Activated B cell treated with CpG ODN at 0.5 μM for 24 hours (primary cell): ENCODE measurements at regions not wholly inside any gene's neighbourhood (a gene's known extent, or its start where the extent isn't known, plus 50 kb on each side); places are given as distances from the start of the nearest gene placed in this dataset.

Experiments used
- ATAC-seq: fragments of 200-7000 bp; cut with Tn5 transposase; one replicate; pipeline ENCODE4 v1.10.0; 2021; ENCODE audit warnings: low read depth, mild to moderate bottlenecking, moderate library complexity
- CTCF ChIA-PET: fragments of 350-600 bp; sonication (Branson Sonifier 250); formaldehyde crosslinking; loops from one replicate; lab custom pipeline; 2021; ENCODE audit warnings: antibody characterized with exemption; lab: Charles Lee
- POLR2A ChIA-PET: fragments of 350-600 bp; sonication (Branson Sonifier 250); formaldehyde crosslinking; loops from one replicate; lab custom pipeline; 2021; ENCODE audit warnings: antibody characterized with exemption; lab: Charles Lee
- DNase-seq: peaks from one replicate; pipeline ENCODE4 v3.0.0; 2022
- H3K27ac Mint-ChIP-seq: one replicate; pipeline ENCODE4 v1.8.0; 2020; ENCODE audit warnings: mixed read lengths
- H3K27me3 Mint-ChIP-seq: one replicate; pipeline ENCODE4 v1.8.0; 2021; ENCODE audit warnings: mixed read lengths
- H3K36me3 Mint-ChIP-seq: one replicate; pipeline ENCODE4 v1.8.0; 2021; ENCODE audit warnings: low read depth, mixed read lengths
- H3K4me1 Mint-ChIP-seq: one replicate; pipeline ENCODE4 v1.8.0; 2021; ENCODE audit warnings: mixed read lengths
- H3K4me3 Mint-ChIP-seq: one replicate; pipeline ENCODE4 v1.8.0; 2020; ENCODE audit warnings: mild to moderate bottlenecking, mixed read lengths
- H3K9me3 Mint-ChIP-seq: one replicate; pipeline ENCODE4 v1.8.0; 2020; ENCODE audit warnings: mixed read lengths
- CTCF ChIP-seq: fragments of 200-600 bp; IDR thresholded peaks from one replicate; pipeline ENCODE4 v1.8.0; 2022; ENCODE audit warnings: antibody characterized with exemption, mild to moderate bottlenecking
- intact Hi-C: fragments of 100-400 bp; cut with micrococcal nuclease; formaldehyde crosslinking; loops from one replicate; pipeline ENCODE4 v1.15.1; 2024

DNA sequence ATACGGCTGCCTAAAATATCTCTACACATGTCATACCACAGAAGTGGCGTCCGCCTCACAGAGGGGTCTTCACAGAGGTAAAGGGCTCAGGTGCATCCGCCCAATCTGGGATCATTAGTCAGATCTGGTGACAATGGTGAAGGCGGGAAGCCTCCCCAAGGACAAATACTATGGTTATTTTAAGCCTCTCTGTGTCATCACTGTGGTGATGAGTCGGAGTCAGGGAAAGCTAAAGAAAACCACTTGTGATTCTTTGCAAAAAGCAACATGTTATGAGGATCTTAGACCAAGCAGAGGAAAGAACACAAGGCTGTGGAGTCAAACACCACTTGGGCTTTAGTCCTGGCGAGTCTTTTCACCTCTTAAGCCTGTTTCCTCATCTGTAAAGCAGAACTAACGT, 190.4 kb downstream of the DRD1 start:
- H3K4me3 Mint-ChIP-seq: no peak overlapping the region
- H3K27me3 Mint-ChIP-seq: no peaks in the 10 kb centered on the region
- ATAC-seq (no peak), DNase-seq (no peak)
- H3K9me3 Mint-ChIP-seq: no peaks in the 10 kb centered on the region
- H3K36me3 Mint-ChIP-seq: no peaks in the 10 kb centered on the region
- H3K27ac Mint-ChIP-seq: no peak overlapping the region
- H3K4me1 Mint-ChIP-seq: no peaks in the 10 kb centered on the region
- ChIA-PET CTCF (no interaction called here), POLR2A (no interaction called here)
- no peak for TF ChIP-seq CTCF
- intact Hi-C loops: no loop called here

GRCh38 chr5:175252234-175252805, 191.7 kb downstream of the DRD1 start:
- Mint-ChIP-seq H3K27me3 (no peaks in the 10 kb centered on the region), H3K27ac (no peak overlapping the region), H3K36me3 (no peaks in the 10 kb centered on the region), H3K9me3 (no peaks in the 10 kb centered on the region), H3K4me1 (no peaks in the 10 kb centered on the region), H3K4me3 (no peak overlapping the region)
- ATAC-seq: no peak
- POLR2A ChIA-PET: no interaction called here
- CTCF ChIA-PET: no interaction called here
- no peak for DNase-seq
- intact Hi-C loops: no loop called here
- TF ChIP-seq CTCF: no peak

- Mint-ChIP-seq H3K27me3 (no peaks in the 10 kb centered on the region), H3K4me3 (no peak overlapping the region), H3K27ac (no peak overlapping the region), H3K36me3 (no peaks in the 10 kb centered on the region), H3K4me1 (no peaks in the 10 kb centered on the region), H3K9me3 (no peaks in the 10 kb centered on the region)
- no peak for ATAC-seq
- CTCF ChIA-PET: no interaction called here
- intact Hi-C loops: no loop called here
- DNase-seq: no peak
- POLR2A ChIA-PET: no interaction called here
- no peak for TF ChIP-seq CTCF
Observed at GRCh38 chr5:175250426-175250825, 193.6 kb downstream of the DRD1 start.

DNA sequence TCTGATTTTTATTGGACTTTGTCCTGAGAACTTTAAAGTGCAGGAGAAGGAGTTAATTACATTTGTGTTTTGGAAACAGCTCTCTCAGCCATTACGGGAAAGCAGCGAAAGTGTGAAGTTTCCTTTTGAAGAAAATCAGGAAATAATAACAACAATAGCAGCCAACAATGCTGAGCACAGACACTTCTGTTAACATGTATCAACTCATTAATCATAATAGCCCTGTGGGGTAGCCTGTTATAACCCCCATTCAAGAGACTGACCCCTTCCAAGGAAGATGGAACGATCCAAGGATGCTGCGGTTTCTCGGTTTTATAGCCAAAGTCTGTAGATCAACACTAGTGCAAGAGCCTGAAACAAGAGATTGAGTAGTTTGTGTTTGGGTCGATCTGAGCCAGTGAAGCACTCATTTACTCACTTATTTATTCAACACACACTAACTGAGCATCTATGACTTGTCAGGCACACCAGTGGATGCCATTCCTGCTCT, 195.5 kb downstream of the DRD1 start:
- ChIA-PET CTCF (no interaction called here), POLR2A (no interaction called here)
- Mint-ChIP-seq H3K27me3 (no peaks in the 10 kb centered on the region), H3K4me3 (no peak overlapping the region), H3K4me1 (no peaks in the 10 kb centered on the region), H3K27ac (no peak overlapping the region), H3K9me3 (no peaks in the 10 kb centered on the region), H3K36me3 (no peaks in the 10 kb centered on the region)
- TF ChIP-seq CTCF: no peak
- DNase-seq (no peak), ATAC-seq (no peak)
- intact Hi-C loops: no loop called here

DNA sequence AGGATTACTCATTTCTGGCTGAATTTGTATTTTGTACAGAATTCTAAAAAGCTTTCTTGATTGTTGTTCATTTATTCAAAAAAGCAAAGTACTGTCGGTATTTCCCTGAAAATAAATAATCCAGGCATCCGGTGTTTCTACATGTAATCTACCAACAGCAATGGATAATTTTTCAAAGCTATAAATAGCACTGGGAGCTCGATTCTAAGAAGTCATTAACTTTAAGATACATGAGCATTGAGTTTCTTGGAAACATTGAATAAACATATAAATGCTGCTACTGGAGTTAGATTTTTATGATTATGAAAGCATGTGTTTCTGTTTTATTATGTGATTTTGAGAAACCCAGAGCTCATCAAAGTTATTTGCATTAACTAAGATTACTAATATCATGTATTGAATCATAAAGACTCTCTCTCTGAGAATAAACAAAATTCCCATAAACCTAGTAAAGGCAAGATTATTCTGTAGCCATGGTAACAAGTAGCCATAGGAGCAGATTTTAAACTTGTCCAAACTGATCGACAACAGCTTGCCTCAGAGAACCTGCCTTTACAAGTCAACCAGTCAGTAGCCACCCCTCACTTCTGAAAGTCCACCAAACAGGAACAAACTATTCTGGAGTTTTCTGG, 197.0 kb downstream of the DRD1 start:
- Mint-ChIP-seq H3K9me3 (no peaks in the 10 kb centered on the region), H3K4me1 (no peaks in the 10 kb centered on the region), H3K27me3 (no peaks in the 10 kb centered on the region), H3K36me3 (no peaks in the 10 kb centered on the region), H3K4me3 (no peak overlapping the region), H3K27ac (no peak overlapping the region)
- TF ChIP-seq CTCF: no peak
- DNase-seq (no peak), ATAC-seq (no peak)
- CTCF ChIA-PET: no interaction called here
- intact Hi-C loops: no loop called here
- POLR2A ChIA-PET: no interaction called here
